Prostate gland (tissue), 2 donors: ENCODE measurements at regions not wholly inside any gene's neighbourhood (a gene's known extent, or its start where the extent isn't known, plus 50 kb on each side); places are given as distances from the start of the nearest gene placed in this dataset.

Source experiments
- DNase-seq: peaks from one replicate; pipeline ENCODE4 v3.0.0-alpha.2; 2019; ENCODE audit warnings: low spot score
- H3K27ac ChIP-seq, 2 donors: fragments of 200-600 bp; sonication (generic); 2 replicates each; pipeline ENCODE4 v1.5.1; 2017 to 2019
- H3K27me3 ChIP-seq: fragments of 200-600 bp; sonication (generic); replicated peaks from 2 replicates; pipeline ENCODE4 v1.5.1; 2019; ENCODE audit not compliant: insufficient read depth
- H3K36me3 ChIP-seq, 2 donors: fragments of 200-600 bp; sonication (generic); 1 replicate in 1 of 2; 2 replicates in 1 of 2; pipeline versions ENCODE4 v1.5.1 to v1.8.1; 2017 to 2019
- H3K4me1 ChIP-seq: fragments of 200-600 bp; sonication (generic); replicated peaks from 2 replicates; pipeline ENCODE4 v1.5.1; 2019
- H3K4me3 ChIP-seq, 2 donors: fragments of 200-600 bp; sonication (generic); 2 replicates each; pipeline ENCODE4 v1.5.1; 2017 to 2019
- H3K9me3 ChIP-seq: fragments of 200-600 bp; sonication (generic); 2 replicates; pipeline ENCODE4 v1.5.1; 2017
- POLR2A ChIP-seq: fragments of 450-650 bp; IDR thresholded peaks from one replicate; pipeline ENCODE4 v1.6.1; 2016; ENCODE audit warnings: antibody characterized with exemption, mild to moderate bottlenecking
- POLR2AphosphoS5 ChIP-seq: sonication (generic); formaldehyde crosslinking; IDR thresholded peaks from one replicate; pipeline ENCODE4 v1.6.1; 2017; ENCODE audit warnings: antibody characterized with exemption
- WGBS: methylation state at CpG from one replicate; pipeline ENCODE4 v1.1.5; 2018; 5-methylcytosine and 5-hydroxymethylcytosine counted together
- intact Hi-C: fragments of 100-400 bp; cut with DNase I; formaldehyde crosslinking; loops from one replicate; pipeline ENCODE4 v1.14.2; 2022
- TF ChIP-seq, protein P1 (sequence below), 4 experiments: fragments of 200-600 bp in 2 of 4; fragments of 450-650 bp in 2 of 4; sonication (generic) in 2 of 4; IDR thresholded peaks; 1 replicate in 3 of 4; 2 replicates in 1 of 4; pipeline ENCODE4 v1.5.1; 2016 to 2019; ENCODE audit warnings: antibody characterized with exemption in 4 of 4, mild to moderate bottlenecking in 2 of 4, moderate library complexity in 2 of 4

DNA sequence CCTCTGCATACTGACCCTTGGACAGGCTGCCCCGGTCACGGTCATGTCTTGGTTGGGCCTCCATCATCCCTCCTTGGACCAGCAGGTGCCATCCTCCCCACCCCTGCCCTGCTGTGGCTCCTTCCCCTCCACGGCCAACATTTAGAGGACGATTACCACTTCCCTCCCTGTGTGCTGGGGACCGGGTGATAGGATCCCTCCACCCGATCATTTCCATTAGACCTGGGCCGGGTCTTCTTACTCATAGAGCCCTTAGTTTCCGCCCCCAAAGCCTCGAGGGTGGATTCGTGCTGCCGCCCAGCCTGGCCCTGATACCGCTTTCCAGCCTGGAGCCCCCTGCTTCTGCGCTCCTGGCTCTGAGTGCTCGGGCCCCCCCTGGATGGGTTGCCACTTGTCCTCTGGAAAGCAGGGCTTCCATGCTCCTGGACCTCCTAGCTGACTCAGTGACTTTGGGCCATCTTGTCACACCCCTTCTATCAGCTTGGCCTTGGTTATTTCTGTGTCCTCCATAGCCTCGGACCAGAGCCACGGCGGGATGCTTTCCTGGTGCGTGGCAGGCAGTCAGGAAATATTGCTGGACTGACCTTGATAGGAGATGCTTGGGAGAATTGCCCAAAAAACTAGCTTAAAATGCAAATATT is 171.4 kb downstream of the SEC14L1 start:
- Histone ChIP-seq H3K27ac (no peak overlapping the region), H3K9me3 (no peaks in the 10 kb centered on the region), H3K27me3 (no peaks in the 10 kb centered on the region), H3K36me3 (no peaks in the 10 kb centered on the region), H3K4me3 (no peak overlapping the region), H3K4me1 (peaks cover 8% of the 10 kb centered on the region)
- intact Hi-C loops, result no loop called here
- no peak for TF ChIP-seq POLR2A
- TF ChIP-seq, protein P1, sequence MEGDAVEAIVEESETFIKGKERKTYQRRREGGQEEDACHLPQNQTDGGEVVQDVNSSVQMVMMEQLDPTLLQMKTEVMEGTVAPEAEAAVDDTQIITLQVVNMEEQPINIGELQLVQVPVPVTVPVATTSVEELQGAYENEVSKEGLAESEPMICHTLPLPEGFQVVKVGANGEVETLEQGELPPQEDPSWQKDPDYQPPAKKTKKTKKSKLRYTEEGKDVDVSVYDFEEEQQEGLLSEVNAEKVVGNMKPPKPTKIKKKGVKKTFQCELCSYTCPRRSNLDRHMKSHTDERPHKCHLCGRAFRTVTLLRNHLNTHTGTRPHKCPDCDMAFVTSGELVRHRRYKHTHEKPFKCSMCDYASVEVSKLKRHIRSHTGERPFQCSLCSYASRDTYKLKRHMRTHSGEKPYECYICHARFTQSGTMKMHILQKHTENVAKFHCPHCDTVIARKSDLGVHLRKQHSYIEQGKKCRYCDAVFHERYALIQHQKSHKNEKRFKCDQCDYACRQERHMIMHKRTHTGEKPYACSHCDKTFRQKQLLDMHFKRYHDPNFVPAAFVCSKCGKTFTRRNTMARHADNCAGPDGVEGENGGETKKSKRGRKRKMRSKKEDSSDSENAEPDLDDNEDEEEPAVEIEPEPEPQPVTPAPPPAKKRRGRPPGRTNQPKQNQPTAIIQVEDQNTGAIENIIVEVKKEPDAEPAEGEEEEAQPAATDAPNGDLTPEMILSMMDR (IDR thresholded peaks at IDR 0.05), result no peak
- TF ChIP-seq POLR2AphosphoS5, result no peak
- WGBS, result 81% methylated on average over 18 of the region's 18 CpGs
- no peak for DNase-seq

DNA sequence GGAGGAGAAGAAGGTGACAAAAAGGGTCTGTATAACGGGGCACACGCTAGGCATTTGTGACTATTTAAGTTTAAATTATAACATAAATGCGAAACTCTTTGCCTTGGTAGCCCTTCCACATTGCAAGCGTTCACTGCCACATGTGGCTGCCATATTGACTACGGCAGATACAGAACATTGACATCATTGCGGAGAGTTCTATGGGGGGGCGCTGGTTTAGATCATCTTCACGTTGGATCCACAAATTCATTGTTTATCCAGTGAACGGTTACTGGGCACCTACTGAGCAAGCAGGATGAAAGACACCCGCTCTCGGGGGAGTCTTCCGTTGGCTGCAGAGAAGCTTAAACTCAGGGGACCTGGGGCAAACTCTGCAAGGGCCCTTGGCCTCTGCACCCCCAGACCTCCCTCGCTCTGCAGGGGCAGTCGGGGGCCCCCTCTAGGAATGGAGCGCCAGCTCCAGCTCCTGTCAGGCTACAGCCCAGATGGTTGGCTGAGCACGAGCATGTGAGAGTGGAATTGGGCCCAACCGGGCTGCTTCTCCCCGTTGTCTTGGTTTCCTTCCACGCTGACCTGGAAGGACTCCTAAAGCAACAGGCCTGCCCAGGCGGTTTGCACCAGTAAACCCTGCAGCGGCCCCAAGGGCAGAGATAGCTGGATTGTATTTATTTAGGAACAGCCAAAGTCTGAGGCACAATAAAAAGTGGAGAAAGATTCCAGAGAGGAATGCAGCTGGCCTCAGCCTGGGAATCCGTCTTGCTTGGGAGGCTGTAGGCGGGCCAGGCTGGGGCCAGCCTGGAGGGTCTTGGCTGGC is 172.2 kb downstream of the SEC14L1 start:
- intact Hi-C loops, result no loop called here
- Histone ChIP-seq H3K36me3 (no peaks in the 10 kb centered on the region), H3K4me1 (peaks cover 8% of the 10 kb centered on the region), H3K9me3 (no peaks in the 10 kb centered on the region), H3K27me3 (no peaks in the 10 kb centered on the region), H3K4me3 (no peak overlapping the region), H3K27ac (peak overlapping the region; percentile 2 to 57)
- DNase-seq, result no peak
- TF ChIP-seq, protein P1 (IDR thresholded peaks at IDR 0.05), result no peak
- TF ChIP-seq POLR2A (no peak), POLR2AphosphoS5 (peak; percentile 64)
- 36% methylated on average over 23 of the region's 23 CpGs for WGBS

DNA sequence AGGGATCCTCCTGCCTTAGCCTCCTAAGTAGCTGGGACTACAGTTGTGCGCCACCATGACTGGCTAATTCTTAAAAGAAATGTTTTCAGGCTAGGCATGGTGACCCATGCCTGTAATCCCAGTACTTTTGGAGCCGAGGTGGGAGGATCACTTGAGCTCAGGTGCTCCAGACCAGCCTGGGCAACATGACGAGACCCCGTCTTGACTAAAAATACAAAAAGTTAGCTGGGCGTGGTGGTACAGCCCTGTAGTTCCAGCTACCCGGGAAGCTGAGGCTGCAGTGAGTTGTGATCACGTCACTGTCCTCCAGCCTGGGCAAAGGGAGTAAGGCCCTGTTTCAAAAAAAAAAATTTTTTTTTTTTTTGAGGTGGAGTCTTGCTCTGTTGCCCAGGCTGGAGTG is 173.1 kb downstream of the SEC14L1 start:
- peak overlapping the region; percentile 2 to 57 for H3K27ac ChIP-seq
- 82% methylated on average over 7 of the region's 7 CpGs for WGBS
- intact Hi-C loops, result no loop called here

DNA sequence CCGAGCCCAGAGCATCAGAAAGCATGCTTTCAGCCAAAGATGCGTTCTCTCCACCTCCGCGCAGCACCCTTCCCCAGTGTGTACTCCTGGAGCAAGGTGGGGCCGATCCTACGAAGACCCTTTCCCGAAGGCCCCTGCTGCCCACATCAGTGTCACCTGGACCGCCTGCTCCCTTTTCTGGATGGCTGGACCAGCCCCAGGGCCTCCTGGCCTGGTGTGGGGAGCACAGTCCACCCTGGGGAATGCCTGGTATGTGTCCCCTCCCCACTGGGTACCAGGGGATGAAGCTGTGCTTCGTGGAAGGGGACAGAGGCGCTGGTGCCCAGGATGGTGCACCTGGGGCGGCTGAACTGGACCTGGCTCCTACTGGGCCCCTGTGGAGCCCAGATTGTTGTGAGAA is 173.8 kb downstream of the SEC14L1 start:
- H3K4me3 ChIP-seq, result no peak overlapping the region
- WGBS, result 91% methylated on average over 11 of the region's 11 CpGs
- no peak for DNase-seq
- H3K9me3 ChIP-seq, result no peaks in the 10 kb centered on the region
- no peaks in the 10 kb centered on the region for H3K36me3 ChIP-seq
- TF ChIP-seq, protein P1 (IDR thresholded peaks at IDR 0.05), result no peak
- no peaks in the 10 kb centered on the region for H3K27me3 ChIP-seq
- no peak overlapping the region for H3K27ac ChIP-seq
- H3K4me1 ChIP-seq, result peaks cover 15% of the 10 kb centered on the region
- intact Hi-C loops, result no loop called here

More for the DNA sequence above, 173.1 kb downstream of the SEC14L1 start:
- Histone ChIP-seq H3K27me3 (no peaks in the 10 kb centered on the region), H3K36me3 (no peaks in the 10 kb centered on the region), H3K9me3 (no peaks in the 10 kb centered on the region), H3K4me1 (peaks cover 11% of the 10 kb centered on the region), H3K4me3 (no peak overlapping the region)
- DNase-seq, result no peak
- TF ChIP-seq, protein P1 (IDR thresholded peaks at IDR 0.05), result no peak
- TF ChIP-seq POLR2AphosphoS5 (no peak), POLR2A (no peak)

DNA sequence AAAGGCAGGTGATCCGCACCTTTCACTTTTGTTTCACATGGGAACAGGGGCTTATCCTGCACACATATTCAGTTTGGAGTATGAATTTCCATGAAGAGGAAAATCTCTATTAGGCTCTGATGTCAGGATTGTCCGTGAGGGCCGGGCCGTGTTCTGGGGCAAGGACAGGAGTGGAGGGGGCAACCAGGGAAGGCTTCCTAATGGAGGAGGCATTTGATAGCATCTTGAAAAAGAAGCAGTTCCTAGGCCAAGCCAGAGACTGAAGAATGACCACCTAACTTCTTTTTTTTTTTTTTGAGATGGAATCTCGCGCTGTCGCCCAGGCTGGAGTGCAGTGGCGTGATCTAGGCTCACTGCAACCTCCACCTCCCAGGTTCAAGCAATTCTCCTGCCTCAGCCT is 174.2 kb downstream of the SEC14L1 start:
- Histone ChIP-seq H3K4me1 (peaks cover 15% of the 10 kb centered on the region), H3K9me3 (no peaks in the 10 kb centered on the region)

More for the DNA sequence above, 174.2 kb downstream of the SEC14L1 start:
- Histone ChIP-seq H3K4me3 (no peak overlapping the region), H3K27me3 (no peaks in the 10 kb centered on the region), H3K36me3 (no peaks in the 10 kb centered on the region), H3K27ac (no peak overlapping the region)
- intact Hi-C loops, result no loop called here
- TF ChIP-seq POLR2AphosphoS5 (no peak), POLR2A (no peak)
- TF ChIP-seq, protein P1 (IDR thresholded peaks at IDR 0.05), result no peak
- WGBS, result over 99% methylated on average over 8 of the region's 8 CpGs
- DNase-seq, result no peak
